OCI-LY3 (cell line): ENCODE measurements at regions not wholly inside any gene's neighbourhood (a gene's known extent, or its start where the extent isn't known, plus 50 kb on each side); places are given as distances from the start of the nearest gene placed in this dataset.

Experiments used
- CTCF ChIP-seq: fragments of 200-600, 300-600 bp; sonication (generic); IDR thresholded peaks from 2 replicates; pipeline ENCODE4 v1.5.1; 2014; ENCODE audit warnings: antibody characterized with exemption, low read length, low read depth
- EZH2phosphoT487 ChIP-seq: fragments of 200-600 bp; shearing (Covaris generic); IDR thresholded peaks from 2 replicates; pipeline ENCODE4 v1.6.1; 2018; ENCODE audit warnings: antibody characterized with exemption, mixed run types, low read depth

DNA sequence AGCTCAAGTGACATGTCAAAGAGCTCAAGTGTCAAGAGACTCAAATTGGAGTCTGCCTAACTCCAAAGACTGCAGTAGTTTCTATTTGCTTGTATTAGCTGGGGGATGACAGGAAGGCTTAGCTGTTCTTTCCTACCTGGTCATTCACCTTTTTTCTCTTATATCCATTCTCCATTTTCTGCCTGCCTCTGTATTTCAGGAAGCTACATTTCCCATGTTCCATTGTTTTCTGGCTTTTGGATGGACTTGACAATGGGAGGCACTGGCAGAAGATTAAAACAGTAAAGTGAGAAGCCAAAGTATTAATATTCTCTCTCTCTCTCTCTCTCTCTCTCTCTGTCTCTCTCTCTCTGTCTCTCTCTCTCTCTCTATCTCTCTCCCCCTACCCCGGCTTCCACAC, 135.7 kb upstream of the ADAMTS18 start:
- TF ChIP-seq CTCF, result no peak
- TF ChIP-seq EZH2phosphoT487, result no peak
